SU-DHL-6 (cell line): ENCODE measurements at regions not wholly inside any gene's neighbourhood (a gene's known extent, or its start where the extent isn't known, plus 50 kb on each side); places are given as distances from the start of the nearest gene placed in this dataset.

ENCODE experiments used
- CTCF ChIP-seq: fragments of 200-600 bp; sonication (generic); IDR thresholded peaks from one replicate; pipeline ENCODE4 v1.5.1; 2017; ENCODE audit warnings: antibody characterized with exemption, mild to moderate bottlenecking, low read length, moderate library complexity; ENCODE audit not compliant: insufficient read depth, poor library complexity, severe bottlenecking
- EZH2phosphoT487 ChIP-seq: fragments of 200-600 bp; sonication (generic), shearing (Covaris generic); conservative IDR thresholded peaks from 2 replicates; pipeline ENCODE4 v1.6.1; 2018; ENCODE audit warnings: mild to moderate bottlenecking, antibody characterized with exemption, low read length, moderate library complexity, mixed read lengths

DNA sequence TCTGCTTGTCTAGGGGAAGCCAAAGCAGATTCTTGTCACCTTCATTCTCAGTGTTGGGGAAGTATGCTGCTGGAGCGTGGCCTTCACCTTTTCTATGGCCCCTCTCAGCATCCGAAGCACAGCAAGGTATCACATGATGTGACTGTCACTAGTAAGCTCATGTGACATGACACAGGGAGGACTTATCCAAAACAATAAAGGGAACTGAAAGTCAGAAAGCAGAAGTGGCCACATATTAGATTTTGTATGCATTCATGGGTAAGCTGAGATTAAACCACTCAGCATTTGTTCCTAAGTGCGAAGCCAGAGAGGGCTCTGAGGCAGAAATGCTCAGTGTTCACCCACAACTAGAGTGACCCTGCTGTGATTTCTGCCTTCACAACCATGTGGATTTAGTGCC lies 72.8 kb upstream of the PCDH8 start:
- TF ChIP-seq CTCF (no peak), EZH2phosphoT487 (no peak)
